HCT116 (cell line): ENCODE measurements at regions not wholly inside any gene's neighbourhood (a gene's known extent, or its start where the extent isn't known, plus 50 kb on each side); places are given as distances from the start of the nearest gene placed in this dataset.

Experiments used
- ATAC-seq: fragments of 200-7000 bp; cut with Tn5 transposase; 2 replicates; pipeline ENCODE4 v1.9.1; 2020; ENCODE audit warnings: mild to moderate bottlenecking, moderate library complexity
- BruUV-seq: library from RNA; stranded (reverse); fragments of 400-500 nt; replicated peaks from 2 replicates; lab custom pipeline; 2021; lab: Mats Ljungman, UMichigan
- CTCF ChIA-PET: fragments of 300-600 bp; sonication (Branson Sonifier 250); formaldehyde crosslinking; loops from one replicate; lab custom pipeline; 2021; ENCODE audit warnings: antibody characterized with exemption; lab: Charles Lee
- POLR2A ChIA-PET: fragments of 300-600, 350-600 bp; sonication (Branson Sonifier 250); formaldehyde crosslinking; loops from one replicate; lab custom pipeline; 2021; ENCODE audit warnings: antibody characterized with exemption; lab: Charles Lee
- RAD21 ChIA-PET, 2 experiments: fragments of 300-600 bp; sonication (Branson Sonifier 250); formaldehyde crosslinking; loops; one replicate each; lab custom pipeline; 2023; ENCODE audit warnings: low total read pairs in 2 of 2; ENCODE audit not compliant: uncharacterized antibody in 2 of 2, unreplicated experiment in 2 of 2, low non-redundant PET in 1 of 2; lab: Charles Lee
- DNase-seq: peaks from one replicate; pipeline ENCODE4 v3.0.0-alpha.2; 2010; ENCODE audit warnings: low read depth, low spot score
- H2AFZ ChIP-seq: fragments of 200-600 bp; shearing (Covaris generic), sonication (generic); 2 replicates; pipeline ENCODE4 v1.6.1; 2017; ENCODE audit warnings: low read depth, mixed run types, mixed read lengths, antibody characterized with exemption, low read length; ENCODE audit not compliant: poor library complexity, severe bottlenecking
- H3K27ac ChIP-seq: 2 replicates; pipeline ENCODE4 v1.5.1; 2012; ENCODE audit warnings: low read depth, low read length
- H3K27me3 ChIP-seq: fragments of 200-600 bp; sonication (generic); 2 replicates; pipeline ENCODE4 v1.6.1; 2016; ENCODE audit warnings: mixed run types, low read length, mixed read lengths; ENCODE audit not compliant: insufficient read depth
- H3K36me3 ChIP-seq, 2 experiments: fragments of 200-500 bp in 1 of 2; fragments of 200-600 bp in 1 of 2; sonication (Bioruptor generic) in 1 of 2; sonication (generic) in 1 of 2; 2 replicates each; pipeline versions ENCODE4 v1.5.1 to v1.6.1; 2014 to 2016; ENCODE audit warnings: low read length in 2 of 2, inconsistent platforms in 1 of 2, mixed read lengths in 1 of 2, mixed run types in 1 of 2; ENCODE audit not compliant: insufficient read depth in 2 of 2, control insufficient read depth in 1 of 2
- H3K4me1 ChIP-seq, 2 experiments: fragments of 200-600 bp in 1 of 2; sonication (generic) in 1 of 2; 2 replicates each; pipeline versions ENCODE4 v1.5.1 to v1.6.1; 2012 to 2017; ENCODE audit warnings: low read length in 2 of 2, inconsistent platforms in 1 of 2, mild to moderate bottlenecking in 1 of 2, mixed read lengths in 1 of 2, mixed run types in 1 of 2, moderate library complexity in 1 of 2; ENCODE audit not compliant: insufficient read depth in 2 of 2, control insufficient read depth in 1 of 2
- H3K4me2 ChIP-seq: fragments of 200-600 bp; sonication (generic); 2 replicates; pipeline ENCODE4 v1.6.1; 2017; ENCODE audit warnings: mixed run types, low read length, mixed read lengths
- H3K4me3 ChIP-seq, 2 experiments: fragments of 200-600 bp in 1 of 2; sonication (generic) in 1 of 2; replicated peaks in 1 of 2; 2 replicates each; pipeline ENCODE4 v1.5.1; 2011 to 2016; ENCODE audit warnings: low read length in 2 of 2, control low read depth in 1 of 2, low read depth in 1 of 2, mild to moderate bottlenecking in 1 of 2, mixed read lengths in 1 of 2, mixed run types in 1 of 2
- H3K79me2 ChIP-seq: fragments of 200-600 bp; sonication (generic); 2 replicates; pipeline ENCODE4 v1.6.1; 2017; ENCODE audit warnings: mild to moderate bottlenecking, mixed run types, low read length, moderate library complexity, mixed read lengths; ENCODE audit not compliant: insufficient read depth
- H3K9ac ChIP-seq: fragments of 200-600 bp; sonication (generic); 2 replicates; pipeline ENCODE4 v1.6.1; 2016; ENCODE audit warnings: low read length, mixed read lengths
- H3K9me2 ChIP-seq: fragments of 200-600 bp; sonication (generic), shearing (Covaris generic); 2 replicates; pipeline ENCODE4 v1.6.1; 2017; ENCODE audit warnings: mixed run types, mild to moderate bottlenecking, moderate library complexity; ENCODE audit not compliant: insufficient read depth
- H3K9me3 ChIP-seq, 2 experiments: fragments of 200-500 bp in 1 of 2; fragments of 200-600 bp in 1 of 2; sonication (Bioruptor generic) in 1 of 2; sonication (generic) in 1 of 2; 2 replicates each; pipeline ENCODE4 v1.6.1; 2014 to 2017; ENCODE audit warnings: low read length in 2 of 2, mixed read lengths in 2 of 2, inconsistent platforms in 1 of 2, low read depth in 1 of 2, mild to moderate bottlenecking in 1 of 2, mixed run types in 1 of 2, moderate library complexity in 1 of 2; ENCODE audit not compliant: control insufficient read depth in 1 of 2, insufficient read depth in 1 of 2
- H4K20me1 ChIP-seq: fragments of 200-600 bp; sonication (generic), shearing (Covaris generic); 2 replicates; pipeline ENCODE4 v1.6.1; 2017; ENCODE audit warnings: mixed run types, mild to moderate bottlenecking, moderate library complexity; ENCODE audit not compliant: insufficient read depth
- CBX3 ChIP-seq: IDR thresholded peaks from 2 replicates; pipeline ENCODE4 v1.6.1; 2012; ENCODE audit warnings: low read depth
- EGR1 ChIP-seq: IDR thresholded peaks from 2 replicates; pipeline ENCODE4 v1.6.1; 2012; ENCODE audit warnings: low read depth
- ELF1 ChIP-seq: IDR thresholded peaks from 2 replicates; pipeline ENCODE4 v1.6.1; 2012; ENCODE audit warnings: low read depth, borderline replicate concordance
- EZH2 ChIP-seq: fragments of 200-600 bp; sonication (generic); IDR thresholded peaks from 2 replicates; pipeline ENCODE4 v1.6.1; 2017; ENCODE audit warnings: antibody characterized with exemption, mixed run types
- EZH2phosphoT487 ChIP-seq: fragments of 200-600 bp; IDR thresholded peaks from 2 replicates; pipeline ENCODE4 v1.6.1; 2018; ENCODE audit warnings: antibody characterized with exemption, borderline replicate concordance
- POLR2AphosphoS5 ChIP-seq: IDR thresholded peaks from 2 replicates; pipeline ENCODE4 v1.6.1; 2011; ENCODE audit warnings: mild to moderate bottlenecking, low read depth, low read length, moderate library complexity
- RAD21 ChIP-seq: IDR thresholded peaks from 2 replicates; pipeline ENCODE4 v1.6.1; 2012; ENCODE audit warnings: low read depth, mild to moderate bottlenecking
- SIN3A ChIP-seq: IDR thresholded peaks from 2 replicates; pipeline ENCODE4 v1.6.1; 2012; ENCODE audit warnings: low read depth
- SP1 ChIP-seq: IDR thresholded peaks from 2 replicates; pipeline ENCODE4 v1.6.1; 2012; ENCODE audit warnings: low read depth
- TCF7L2 ChIP-seq: IDR thresholded peaks from 2 replicates; pipeline ENCODE4 v1.7.0; 2011; ENCODE audit warnings: borderline replicate concordance, inconsistent platforms; ENCODE audit not compliant: insufficient read depth, insufficient read length; ENCODE audit errors: extremely low read depth
- intact Hi-C: fragments of 100-400 bp; cut with micrococcal nuclease; formaldehyde crosslinking; loops from 2 replicates; pipeline ENCODE4 v1.10.0; 2022
- TF ChIP-seq, protein P1 (sequence below): IDR thresholded peaks from 2 replicates; pipeline ENCODE4 v1.6.1; 2011; ENCODE audit warnings: mild to moderate bottlenecking, low read length, moderate library complexity; ENCODE audit not compliant: insufficient replicate concordance; ENCODE audit errors: extremely low read depth
- TF ChIP-seq, protein P2 (sequence below): IDR thresholded peaks from 2 replicates; pipeline ENCODE4 v1.6.1; 2012
- TF ChIP-seq, protein P3 (sequence below), 3 experiments: fragments of 200-600 bp in 1 of 3; sonication (generic) in 1 of 3; IDR thresholded peaks in 2 of 3; conservative IDR thresholded peaks in 1 of 3; 2 replicates each; pipeline ENCODE4 v1.5.1; 2012 to 2017; ENCODE audit warnings: low read depth in 2 of 3, low read length in 2 of 3, antibody characterized with exemption in 1 of 3, borderline replicate concordance in 1 of 3, control low read depth in 1 of 3, mild to moderate bottlenecking in 1 of 3, mixed read lengths in 1 of 3, mixed run types in 1 of 3, moderate library complexity in 1 of 3; ENCODE audit not compliant: insufficient read depth in 1 of 3

DNA sequence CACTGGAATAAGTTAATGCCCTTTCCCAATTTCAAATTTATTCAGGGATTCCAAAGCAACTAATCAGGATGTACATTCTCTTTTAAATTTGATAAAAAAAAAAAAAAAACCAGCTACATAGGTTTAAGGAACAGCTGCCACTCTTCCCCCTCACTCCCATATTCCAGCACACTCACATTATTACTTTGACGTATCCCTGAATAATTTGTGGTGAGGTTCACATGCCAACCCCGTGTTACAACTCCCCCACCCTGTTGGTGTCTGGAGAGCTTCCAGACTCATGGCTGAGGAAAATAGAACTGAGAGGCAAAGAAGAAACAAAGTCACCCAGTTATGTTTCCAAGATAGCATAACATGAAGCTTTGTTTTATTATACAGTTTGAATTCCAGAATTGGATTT lies 300.5 kb upstream of the MME start:
- H3K27me3 ChIP-seq: no peaks in the 10 kb centered on the region
- H3K9me2 ChIP-seq: no peaks in the 10 kb centered on the region
- no peaks in the 10 kb centered on the region for H3K9me3 ChIP-seq
- H3K36me3 ChIP-seq: no peaks in the 10 kb centered on the region
- RAD21 ChIA-PET: no interaction called here
- H3K4me2 ChIP-seq: no peak overlapping the region
- no peaks in the 10 kb centered on the region for H3K4me1 ChIP-seq
- intact Hi-C loops: no loop called here
- no peak overlapping the region for H2AFZ ChIP-seq
- H3K9ac ChIP-seq: no peak overlapping the region
- TF ChIP-seq, protein P1, sequence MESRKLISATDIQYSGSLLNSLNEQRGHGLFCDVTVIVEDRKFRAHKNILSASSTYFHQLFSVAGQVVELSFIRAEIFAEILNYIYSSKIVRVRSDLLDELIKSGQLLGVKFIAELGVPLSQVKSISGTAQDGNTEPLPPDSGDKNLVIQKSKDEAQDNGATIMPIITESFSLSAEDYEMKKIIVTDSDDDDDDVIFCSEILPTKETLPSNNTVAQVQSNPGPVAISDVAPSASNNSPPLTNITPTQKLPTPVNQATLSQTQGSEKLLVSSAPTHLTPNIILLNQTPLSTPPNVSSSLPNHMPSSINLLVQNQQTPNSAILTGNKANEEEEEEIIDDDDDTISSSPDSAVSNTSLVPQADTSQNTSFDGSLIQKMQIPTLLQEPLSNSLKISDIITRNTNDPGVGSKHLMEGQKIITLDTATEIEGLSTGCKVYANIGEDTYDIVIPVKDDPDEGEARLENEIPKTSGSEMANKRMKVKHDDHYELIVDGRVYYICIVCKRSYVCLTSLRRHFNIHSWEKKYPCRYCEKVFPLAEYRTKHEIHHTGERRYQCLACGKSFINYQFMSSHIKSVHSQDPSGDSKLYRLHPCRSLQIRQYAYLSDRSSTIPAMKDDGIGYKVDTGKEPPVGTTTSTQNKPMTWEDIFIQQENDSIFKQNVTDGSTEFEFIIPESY: no peak
- TF ChIP-seq TCF7L2: no peak
- TF ChIP-seq EGR1: no peak
- no peak for TF ChIP-seq POLR2AphosphoS5
- TF ChIP-seq EZH2phosphoT487: no peak
- TF ChIP-seq, protein P2, sequence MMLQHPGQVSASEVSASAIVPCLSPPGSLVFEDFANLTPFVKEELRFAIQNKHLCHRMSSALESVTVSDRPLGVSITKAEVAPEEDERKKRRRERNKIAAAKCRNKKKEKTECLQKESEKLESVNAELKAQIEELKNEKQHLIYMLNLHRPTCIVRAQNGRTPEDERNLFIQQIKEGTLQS: no peak
- TF ChIP-seq RAD21: no peak
- no peak for TF ChIP-seq SIN3A
- TF ChIP-seq CBX3: no peak
- TF ChIP-seq SP1: no peak
- TF ChIP-seq ELF1: no peak
- no peak for TF ChIP-seq EZH2
- TF ChIP-seq, protein P3, sequence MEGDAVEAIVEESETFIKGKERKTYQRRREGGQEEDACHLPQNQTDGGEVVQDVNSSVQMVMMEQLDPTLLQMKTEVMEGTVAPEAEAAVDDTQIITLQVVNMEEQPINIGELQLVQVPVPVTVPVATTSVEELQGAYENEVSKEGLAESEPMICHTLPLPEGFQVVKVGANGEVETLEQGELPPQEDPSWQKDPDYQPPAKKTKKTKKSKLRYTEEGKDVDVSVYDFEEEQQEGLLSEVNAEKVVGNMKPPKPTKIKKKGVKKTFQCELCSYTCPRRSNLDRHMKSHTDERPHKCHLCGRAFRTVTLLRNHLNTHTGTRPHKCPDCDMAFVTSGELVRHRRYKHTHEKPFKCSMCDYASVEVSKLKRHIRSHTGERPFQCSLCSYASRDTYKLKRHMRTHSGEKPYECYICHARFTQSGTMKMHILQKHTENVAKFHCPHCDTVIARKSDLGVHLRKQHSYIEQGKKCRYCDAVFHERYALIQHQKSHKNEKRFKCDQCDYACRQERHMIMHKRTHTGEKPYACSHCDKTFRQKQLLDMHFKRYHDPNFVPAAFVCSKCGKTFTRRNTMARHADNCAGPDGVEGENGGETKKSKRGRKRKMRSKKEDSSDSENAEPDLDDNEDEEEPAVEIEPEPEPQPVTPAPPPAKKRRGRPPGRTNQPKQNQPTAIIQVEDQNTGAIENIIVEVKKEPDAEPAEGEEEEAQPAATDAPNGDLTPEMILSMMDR (IDR thresholded peaks at IDR 0.05 in 2 of 3, conservative IDR thresholded peaks at IDR 0.05 in 1 of 3; ENCODE audit: borderline replicate concordance in 1 of 3, insufficient read depth in 1 of 3, low read depth in 2 of 3, low read length in 2 of 3): no peak
- H4K20me1 ChIP-seq: no peaks in the 10 kb centered on the region
- no peak overlapping the region for H3K4me3 ChIP-seq
- ATAC-seq (no peak), DNase-seq (no peak)
- no peak overlapping the region for H3K27ac ChIP-seq
- BruUV-seq: no TSS peak
- POLR2A ChIA-PET: no interaction called here
- H3K79me2 ChIP-seq: no peaks in the 10 kb centered on the region
- CTCF ChIA-PET: no interaction called here
